H9 (cell line): ENCODE measurements at regions not wholly inside any gene's neighbourhood (a gene's known extent, or its start where the extent isn't known, plus 50 kb on each side); places are given as distances from the start of the nearest gene placed in this dataset.

Source experiments
- DNase-seq: peaks from one replicate; pipeline ENCODE4 v3.0.0-alpha.2; 2017
- H2AFZ ChIP-seq: one replicate; pipeline ENCODE4 v1.6.1; 2013; ENCODE audit warnings: mild to moderate bottlenecking, low read length, control low read depth, moderate library complexity
- H2AK5ac ChIP-seq: 2 replicates; pipeline ENCODE4 v1.6.1; 2013; ENCODE audit warnings: low read length, control low read depth, mixed read lengths; ENCODE audit not compliant: insufficient read length
- H2BK120ac ChIP-seq: one replicate; pipeline ENCODE4 v1.6.1; 2013; ENCODE audit warnings: low read depth, mild to moderate bottlenecking, low read length, control low read depth, inconsistent platforms; ENCODE audit not compliant: poor library complexity, severe bottlenecking
- H2BK12ac ChIP-seq: 2 replicates; pipeline ENCODE4 v1.6.1; 2013; ENCODE audit warnings: low read length, control low read depth, mixed read lengths, low read depth; ENCODE audit not compliant: insufficient read length
- H2BK15ac ChIP-seq: 2 replicates; pipeline ENCODE4 v1.6.1; 2013; ENCODE audit warnings: low read depth, low read length, control low read depth
- H2BK20ac ChIP-seq: one replicate; pipeline ENCODE4 v1.6.1; 2013; ENCODE audit warnings: low read depth, mild to moderate bottlenecking, low read length, control low read depth, inconsistent platforms; ENCODE audit not compliant: poor library complexity, severe bottlenecking
- H2BK5ac ChIP-seq: 2 replicates; pipeline ENCODE4 v1.6.1; 2013; ENCODE audit warnings: low read length, control low read depth, mixed read lengths; ENCODE audit not compliant: insufficient read length
- H3K14ac ChIP-seq: 2 replicates; pipeline ENCODE4 v1.6.1; 2013; ENCODE audit warnings: low read length, control low read depth; ENCODE audit not compliant: insufficient read depth
- H3K18ac ChIP-seq: 2 replicates; pipeline ENCODE4 v1.6.1; 2013; ENCODE audit warnings: low read depth, mild to moderate bottlenecking, mixed read lengths, low read length, control low read depth; ENCODE audit not compliant: insufficient read length
- H3K23ac ChIP-seq: 2 replicates; pipeline ENCODE4 v1.6.1; 2013; ENCODE audit warnings: low read length, control low read depth, mixed read lengths, low read depth; ENCODE audit not compliant: insufficient read length
- H3K23me2 ChIP-seq: 2 replicates; pipeline ENCODE4 v1.6.1; 2013; ENCODE audit warnings: low read depth, mild to moderate bottlenecking, mixed read lengths, low read length, control low read depth; ENCODE audit not compliant: insufficient read length, poor library complexity, severe bottlenecking
- H3K27ac ChIP-seq: 2 replicates; pipeline ENCODE4 v1.5.1; 2013; ENCODE audit warnings: low read length, control low read depth, mixed read lengths, low read depth; ENCODE audit not compliant: insufficient read length
- H3K27me3 ChIP-seq: 2 replicates; pipeline ENCODE4 v1.6.1; 2013; ENCODE audit warnings: low read length, control low read depth, inconsistent platforms; ENCODE audit not compliant: insufficient read depth
- H3K4ac ChIP-seq: 2 replicates; pipeline ENCODE4 v1.6.1; 2013; ENCODE audit warnings: low read depth, mild to moderate bottlenecking, control low read depth, inconsistent platforms, low read length, moderate library complexity
- H3K4me1 ChIP-seq: 2 replicates; pipeline ENCODE4 v1.6.1; 2013; ENCODE audit warnings: low read length, control low read depth, inconsistent platforms; ENCODE audit not compliant: insufficient read depth
- H3K4me2 ChIP-seq: 2 replicates; pipeline ENCODE4 v1.6.1; 2013; ENCODE audit warnings: low read length, control low read depth, mixed read lengths; ENCODE audit not compliant: insufficient read length, insufficient read depth
- H3K56ac ChIP-seq: 2 replicates; pipeline ENCODE4 v1.6.1; 2013; ENCODE audit warnings: low read depth, mild to moderate bottlenecking, mixed read lengths, low read length, control low read depth; ENCODE audit not compliant: insufficient read length
- H3K79me1 ChIP-seq: 2 replicates; pipeline ENCODE4 v1.6.1; 2013; ENCODE audit warnings: low read depth, mild to moderate bottlenecking, moderate library complexity, low read length, control low read depth, inconsistent platforms; ENCODE audit not compliant: insufficient read depth, poor library complexity, severe bottlenecking
- H3K79me2 ChIP-seq: 2 replicates; pipeline ENCODE4 v1.6.1; 2013; ENCODE audit warnings: low read length, control low read depth, inconsistent platforms; ENCODE audit not compliant: insufficient read depth
- H3K9ac ChIP-seq: 2 replicates; pipeline ENCODE4 v1.6.1; 2013; ENCODE audit warnings: low read length, control low read depth, mixed read lengths; ENCODE audit not compliant: insufficient read length; ENCODE audit errors: extremely low read depth
- H3K9me3 ChIP-seq: one replicate; pipeline ENCODE4 v1.6.1; 2013; ENCODE audit warnings: low read depth, low read length, inconsistent platforms; ENCODE audit not compliant: control insufficient read depth
- H3T11ph ChIP-seq: one replicate; pipeline ENCODE4 v1.6.1; 2013; ENCODE audit warnings: mild to moderate bottlenecking, low read length, control low read depth, inconsistent platforms
- H4K20me1 ChIP-seq: one replicate; pipeline ENCODE4 v1.6.1; 2013; ENCODE audit not compliant: control insufficient read depth, insufficient read length, insufficient read depth
- H4K5ac ChIP-seq: 2 replicates; pipeline ENCODE4 v1.6.1; 2013; ENCODE audit warnings: low read depth, mild to moderate bottlenecking, mixed read lengths, low read length, control low read depth; ENCODE audit not compliant: insufficient read length
- H4K8ac ChIP-seq: replicated peaks from 2 replicates; pipeline ENCODE4 v1.6.1; 2013; ENCODE audit warnings: low read length, control low read depth, mixed read lengths, low read depth; ENCODE audit not compliant: insufficient read length
- H4K91ac ChIP-seq: 2 replicates; pipeline ENCODE4 v1.6.1; 2013; ENCODE audit warnings: low read depth, mild to moderate bottlenecking, moderate library complexity, mixed read lengths, low read length, control low read depth; ENCODE audit not compliant: insufficient read length
- H3K27ac Mint-ChIP-seq, 3 experiments: 2 replicates in 2 of 3; 3 replicates in 1 of 3; pipeline ENCODE4 v1.8.0; 2020 to 2021; ENCODE audit warnings: mixed read lengths in 3 of 3, mild to moderate bottlenecking in 1 of 3, moderate library complexity in 1 of 3
- H3K27me3 Mint-ChIP-seq: 2 replicates; pipeline ENCODE4 v1.8.0; 2021; ENCODE audit warnings: low read depth, mild to moderate bottlenecking, moderate library complexity, mixed read lengths
- H3K36me3 Mint-ChIP-seq, 3 experiments: 2 replicates in 2 of 3; 3 replicates in 1 of 3; pipeline ENCODE4 v1.8.0; 2020 to 2021; ENCODE audit warnings: low read depth in 3 of 3, mixed read lengths in 3 of 3; ENCODE audit not compliant: insufficient read depth in 1 of 3
- H3K4me1 Mint-ChIP-seq, 2 experiments: 2 replicates each; pipeline ENCODE4 v1.8.0; 2020; ENCODE audit warnings: mixed read lengths in 2 of 2
- H3K4me3 Mint-ChIP-seq, 2 experiments: 2 replicates in 1 of 2; 3 replicates in 1 of 2; pipeline ENCODE4 v1.8.0; 2020 to 2021; ENCODE audit warnings: mild to moderate bottlenecking in 2 of 2, mixed read lengths in 2 of 2, moderate library complexity in 1 of 2
- H3K9me3 Mint-ChIP-seq, 2 experiments: 2 replicates in 1 of 2; 3 replicates in 1 of 2; pipeline ENCODE4 v1.8.0; 2020; ENCODE audit warnings: mild to moderate bottlenecking in 2 of 2, mixed read lengths in 2 of 2, moderate library complexity in 1 of 2
- CTCF ChIP-seq: fragments of 200-600 bp; sonication (generic); conservative IDR thresholded peaks from 3 replicates; pipeline ENCODE4 v1.8.0; 2021; ENCODE audit warnings: antibody characterized with exemption, mild to moderate bottlenecking
- WGBS: extraction: QIAGEN DNeasy Blood & Tissue Kit; methylation state at CpG from one replicate; pipeline ENCODE4 v1.1.7; 2013; ENCODE audit warnings: missing lambda C conversion rate, low lambda C conversion rate, mixed read lengths; ENCODE audit not compliant: insufficient read length; ENCODE audit errors: extremely low coverage; 5-methylcytosine and 5-hydroxymethylcytosine counted together

- no peak overlapping the region for H2BK5ac ChIP-seq
- H3T11ph ChIP-seq = no peak overlapping the region
- no peak overlapping the region for H2BK15ac ChIP-seq
- Mint-ChIP-seq H3K9me3 (no peaks in the 10 kb centered on the region), H3K27ac (no peak overlapping the region), H3K4me3 (no peak overlapping the region), H3K27me3 (no peaks in the 10 kb centered on the region), H3K4me1 (peaks cover 13 to 16% of the 10 kb centered on the region in 2 experiments), H3K36me3 (no peaks in the 10 kb centered on the region)
- no CpG with 5 or more reads among the region's 2 CpGs for whole genome bisulfite sequencing
- H3K9ac ChIP-seq = no peak overlapping the region
- H2BK120ac ChIP-seq = no peak overlapping the region
- no peak overlapping the region for H3K4ac ChIP-seq
- H3K14ac ChIP-seq = no peak overlapping the region
- no peak overlapping the region for H2AFZ ChIP-seq
- no peak overlapping the region for H3K18ac ChIP-seq
- no peaks in the 10 kb centered on the region for H3K9me3 ChIP-seq
- no peaks in the 10 kb centered on the region for H3K79me2 ChIP-seq
- no peaks in the 10 kb centered on the region for H3K27me3 ChIP-seq
- no peak overlapping the region for H3K4me2 ChIP-seq
- TF ChIP-seq CTCF = no peak
- H3K27ac ChIP-seq = no peak overlapping the region
- DNase-seq = no peak
- H2BK20ac ChIP-seq = no peak overlapping the region
- H2BK12ac ChIP-seq = no peak overlapping the region
- H4K5ac ChIP-seq = no peak overlapping the region
- no peaks in the 10 kb centered on the region for H3K79me1 ChIP-seq
- no peak overlapping the region for H2AK5ac ChIP-seq
- H3K23ac ChIP-seq = no peak overlapping the region
- no peak overlapping the region for H3K56ac ChIP-seq
- no peak overlapping the region for H4K91ac ChIP-seq
- H3K23me2 ChIP-seq = no peaks in the 10 kb centered on the region
- H4K20me1 ChIP-seq = no peaks in the 10 kb centered on the region
- peaks cover 2% of the 10 kb centered on the region; the same call in 1 of the 2 replicates for H3K4me1 ChIP-seq
- no peak overlapping the region for H4K8ac ChIP-seq
Measured at GRCh38 chr16:55981557-55981956, 106.4 kb upstream of the CES5A start.
